Dendritic cell treated with granulocyte-macrophage colony-stimulating factor and Interleukin-4, amounts not matched to agents 40 ng/mL and 50 ng/mL, for 4 days (primary cell): ENCODE measurements at regions not wholly inside any gene's neighbourhood (a gene's known extent, or its start where the extent isn't known, plus 50 kb on each side); places are given as distances from the start of the nearest gene placed in this dataset.

Source experiments
- H3K27ac Mint-ChIP-seq: one replicate; pipeline ENCODE4 v1.8.0; 2022; ENCODE audit warnings: mild to moderate bottlenecking, mixed read lengths
- H3K27me3 Mint-ChIP-seq: one replicate; pipeline ENCODE4 v1.8.0; 2022; ENCODE audit warnings: mild to moderate bottlenecking, mixed read lengths
- H3K36me3 Mint-ChIP-seq: one replicate; pipeline ENCODE4 v1.8.0; 2022; ENCODE audit warnings: low read depth, mixed read lengths
- H3K4me1 Mint-ChIP-seq: one replicate; pipeline ENCODE4 v1.8.0; 2022; ENCODE audit warnings: low read depth, mixed read lengths
- H3K4me3 Mint-ChIP-seq: one replicate; pipeline ENCODE4 v1.8.0; 2022; ENCODE audit warnings: mild to moderate bottlenecking, moderate library complexity, mixed read lengths
- H3K9me3 Mint-ChIP-seq: one replicate; pipeline ENCODE4 v1.8.0; 2022; ENCODE audit warnings: mixed read lengths
- intact Hi-C: fragments of 100-400 bp; cut with micrococcal nuclease; formaldehyde crosslinking; loops from one replicate; pipeline ENCODE4 v1.15.0; 2022

GRCh38 chr5:138648841-138649240 lies 73.6 kb upstream of the HSPA9 start:
- Mint-ChIP-seq H3K4me1 (peaks cover under 1% of the 10 kb centered on the region), H3K9me3 (no peaks in the 10 kb centered on the region), H3K4me3 (no peak overlapping the region), H3K36me3 (no peaks in the 10 kb centered on the region), H3K27ac (no peak overlapping the region), H3K27me3 (peaks cover 60% of the 10 kb centered on the region)
- intact Hi-C loops: no loop called here

- Mint-ChIP-seq H3K4me1 (no peaks in the 10 kb centered on the region), H3K9me3 (no peaks in the 10 kb centered on the region), H3K27ac (no peak overlapping the region), H3K27me3 (peaks cover 54% of the 10 kb centered on the region), H3K36me3 (no peaks in the 10 kb centered on the region), H3K4me3 (no peak overlapping the region)
- intact Hi-C loops: no loop called here
Observed at GRCh38 chr5:138647794-138648410, 72.7 kb upstream of the HSPA9 start.

GRCh38 chr5:138647261-138647788 lies 72.1 kb upstream of the HSPA9 start:
- Mint-ChIP-seq H3K4me1 (no peaks in the 10 kb centered on the region), H3K27me3 (peaks cover 53% of the 10 kb centered on the region), H3K9me3 (no peaks in the 10 kb centered on the region), H3K36me3 (no peaks in the 10 kb centered on the region), H3K4me3 (no peak overlapping the region), H3K27ac (no peak overlapping the region)
- intact Hi-C loops: no loop called here

- Mint-ChIP-seq H3K27ac (no peak overlapping the region), H3K36me3 (no peaks in the 10 kb centered on the region), H3K9me3 (no peaks in the 10 kb centered on the region), H3K4me1 (no peaks in the 10 kb centered on the region), H3K27me3 (peaks cover 53% of the 10 kb centered on the region), H3K4me3 (no peak overlapping the region)
- intact Hi-C loops: no loop called here
Observed at GRCh38 chr5:138646671-138647070, 71.5 kb upstream of the HSPA9 start.

GRCh38 chr5:138645778-138646575 lies 70.8 kb upstream of the HSPA9 start:
- H3K36me3 Mint-ChIP-seq: no peaks in the 10 kb centered on the region
- H3K4me3 Mint-ChIP-seq: no peak overlapping the region
- peaks cover 49% of the 10 kb centered on the region for H3K27me3 Mint-ChIP-seq

GRCh38 chr5:138643040-138643791 lies 68.0 kb upstream of the HSPA9 start:
- Mint-ChIP-seq H3K4me1 (no peaks in the 10 kb centered on the region), H3K27me3 (peaks cover 29% of the 10 kb centered on the region)
- intact Hi-C loops: no loop called here

More at GRCh38 chr5:138645778-138646575, 70.8 kb upstream of the HSPA9 start:
- intact Hi-C loops: no loop called here
- Mint-ChIP-seq H3K27ac (no peak overlapping the region), H3K4me1 (no peaks in the 10 kb centered on the region), H3K9me3 (no peaks in the 10 kb centered on the region)

GRCh38 chr5:138641547-138642298 lies 66.5 kb upstream of the HSPA9 start:
- peaks cover 17% of the 10 kb centered on the region for H3K27me3 Mint-ChIP-seq
- H3K36me3 Mint-ChIP-seq: no peaks in the 10 kb centered on the region
- H3K9me3 Mint-ChIP-seq: no peaks in the 10 kb centered on the region
- intact Hi-C loops: loop anchor here (2.0 kb wide), 1 partner anchor 621 kb away; no protein-coding TSS in a partner anchor
- no peak overlapping the region for H3K27ac Mint-ChIP-seq
- H3K4me3 Mint-ChIP-seq: no peak overlapping the region
- no peaks in the 10 kb centered on the region for H3K4me1 Mint-ChIP-seq

More at GRCh38 chr5:138643040-138643791, 68.0 kb upstream of the HSPA9 start:
- H3K4me3 Mint-ChIP-seq: no peak overlapping the region
- H3K36me3 Mint-ChIP-seq: no peaks in the 10 kb centered on the region
- H3K27ac Mint-ChIP-seq: no peak overlapping the region
- H3K9me3 Mint-ChIP-seq: no peaks in the 10 kb centered on the region

- Mint-ChIP-seq H3K9me3 (no peaks in the 10 kb centered on the region), H3K4me3 (no peak overlapping the region), H3K27me3 (peaks cover 13% of the 10 kb centered on the region), H3K36me3 (no peaks in the 10 kb centered on the region), H3K27ac (no peak overlapping the region), H3K4me1 (no peaks in the 10 kb centered on the region)
- intact Hi-C loops: loop anchor here (2.0 kb wide), 1 partner anchor 622 kb away; no protein-coding TSS in a partner anchor
Observed at GRCh38 chr5:138640646-138641254, 65.5 kb upstream of the HSPA9 start.

- H3K4me1 Mint-ChIP-seq: no peaks in the 10 kb centered on the region
- H3K36me3 Mint-ChIP-seq: no peaks in the 10 kb centered on the region
- intact Hi-C loops: loop anchor here (2.0 kb wide), 1 partner anchor 623 kb away; no protein-coding TSS in a partner anchor
- no peaks in the 10 kb centered on the region for H3K9me3 Mint-ChIP-seq
- no peak overlapping the region for H3K4me3 Mint-ChIP-seq
- no peak overlapping the region for H3K27ac Mint-ChIP-seq
- peaks cover 13% of the 10 kb centered on the region for H3K27me3 Mint-ChIP-seq
Observed at GRCh38 chr5:138640138-138640537, 64.9 kb upstream of the HSPA9 start.

- Mint-ChIP-seq H3K9me3 (no peaks in the 10 kb centered on the region), H3K36me3 (no peaks in the 10 kb centered on the region), H3K27ac (no peak overlapping the region), H3K27me3 (peaks cover 13% of the 10 kb centered on the region), H3K4me3 (no peak overlapping the region), H3K4me1 (no peaks in the 10 kb centered on the region)
- intact Hi-C loops: no loop called here
Observed at GRCh38 chr5:138639326-138639725, 64.1 kb upstream of the HSPA9 start.

GRCh38 chr5:138637256-138637655 lies 62.1 kb upstream of the HSPA9 start:
- Mint-ChIP-seq H3K36me3 (no peaks in the 10 kb centered on the region), H3K4me1 (peaks cover 6% of the 10 kb centered on the region), H3K4me3 (no peak overlapping the region), H3K9me3 (no peaks in the 10 kb centered on the region), H3K27me3 (peaks cover 10% of the 10 kb centered on the region), H3K27ac (no peak overlapping the region)
- intact Hi-C loops: no loop called here

GRCh38 chr5:138636398-138636944 lies 61.3 kb upstream of the HSPA9 start:
- intact Hi-C loops: no loop called here
- no peaks in the 10 kb centered on the region for H3K36me3 Mint-ChIP-seq
- peaks cover 6% of the 10 kb centered on the region for H3K27me3 Mint-ChIP-seq
- no peak overlapping the region for H3K4me3 Mint-ChIP-seq
- peaks cover 6% of the 10 kb centered on the region for H3K4me1 Mint-ChIP-seq
- H3K9me3 Mint-ChIP-seq: no peaks in the 10 kb centered on the region
- H3K27ac Mint-ChIP-seq: no peak overlapping the region

- H3K36me3 Mint-ChIP-seq: no peaks in the 10 kb centered on the region
- H3K4me1 Mint-ChIP-seq: peaks cover 6% of the 10 kb centered on the region
- no peak overlapping the region for H3K27ac Mint-ChIP-seq
- H3K27me3 Mint-ChIP-seq: peaks cover 5% of the 10 kb centered on the region
- H3K4me3 Mint-ChIP-seq: no peak overlapping the region
- intact Hi-C loops: no loop called here
- no peaks in the 10 kb centered on the region for H3K9me3 Mint-ChIP-seq
Observed at GRCh38 chr5:138635708-138636107, 60.5 kb upstream of the HSPA9 start.
